ENCODE measurements at regions not wholly inside any gene's neighbourhood (a gene's known extent, or its start where the extent isn't known, plus 50 kb on each side); places are given as distances from the start of the nearest gene placed in this dataset.
"Not testable (repeated sequence)": the region's sequence is repeated elsewhere in the genome, so short reads cannot be mapped to it uniquely, and the experiment has no call there.

DNA sequence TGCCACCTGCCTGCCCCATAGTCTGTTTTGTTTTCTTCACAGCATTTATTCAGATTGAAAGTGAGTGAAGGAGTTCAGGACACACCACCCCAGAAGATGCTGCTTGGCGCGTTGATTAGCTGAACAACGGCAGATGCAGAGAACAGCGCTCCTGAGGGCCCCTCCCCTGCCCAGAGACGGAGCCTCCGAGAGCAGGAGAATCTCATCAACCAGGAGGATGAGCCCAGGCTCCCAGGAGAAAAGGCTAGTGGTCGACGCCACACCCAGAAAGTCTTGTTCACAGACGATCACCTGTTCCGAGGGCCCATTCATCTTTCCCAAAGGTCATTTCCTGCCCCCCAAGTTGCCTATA, 180.4 kb upstream of the PPP1R26 start:
- no peak for DNase-seq

- no peak for DNase-seq
Measured at GRCh38 chr9:135299651-135300345, 179.8 kb upstream of the PPP1R26 start.

- DNase-seq, result no peak
Measured at GRCh38 chr9:135300346-135301141, 179.0 kb upstream of the PPP1R26 start.

DNA sequence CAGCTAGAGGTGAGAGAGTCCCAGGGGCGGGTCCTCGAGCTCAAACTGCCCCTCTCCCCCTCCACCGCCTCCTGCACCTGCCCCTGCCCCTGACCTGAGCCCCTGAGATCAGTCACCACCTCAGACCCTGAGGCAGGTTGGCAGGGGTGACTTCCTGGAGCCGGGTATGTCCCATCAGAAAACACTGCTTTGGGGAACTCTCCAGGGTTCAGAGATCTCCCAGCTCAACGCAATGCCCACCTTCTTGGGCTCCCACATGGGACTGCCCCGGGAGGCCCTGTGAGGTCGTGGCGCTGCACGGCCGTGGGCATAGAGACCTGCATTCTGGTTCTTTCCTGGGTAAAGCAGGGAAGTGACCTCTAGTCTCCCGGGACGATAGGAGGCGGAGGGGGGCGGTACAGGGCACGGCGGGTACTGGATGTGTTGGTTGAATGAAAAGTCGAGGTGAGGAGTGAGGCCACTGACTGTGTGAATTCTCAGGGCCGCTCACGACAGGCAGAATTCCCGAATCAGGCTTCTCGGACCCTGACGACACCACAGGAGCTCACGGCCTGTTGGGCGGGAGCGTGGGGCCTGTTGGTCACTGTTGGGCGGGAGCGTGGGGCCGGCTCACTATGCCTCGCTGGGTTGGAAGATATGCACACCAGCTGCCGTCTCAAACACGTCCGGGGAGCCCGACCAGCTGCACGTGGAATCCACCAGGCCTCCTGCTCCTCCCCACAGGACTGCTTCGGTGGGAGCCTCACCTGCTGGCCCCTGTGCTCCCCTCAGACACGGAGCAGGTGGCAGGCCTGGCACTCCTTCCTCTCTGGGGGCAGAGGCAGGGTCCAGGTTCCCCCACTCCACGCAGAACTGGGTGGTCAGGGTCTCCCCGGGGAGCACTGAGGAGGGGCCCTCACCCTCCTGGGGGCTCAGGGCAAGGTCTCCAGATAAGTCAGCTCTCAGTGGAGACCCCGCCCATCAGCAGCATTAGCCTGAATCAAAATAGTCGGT, 178.0 kb upstream of the PPP1R26 start:
- DNase-seq, result no peak

GRCh38 chr9:135302329-135303279, 177.0 kb upstream of the PPP1R26 start:
- DNase-seq, result no peak

GRCh38 chr9:135303280-135303647, 176.3 kb upstream of the PPP1R26 start:
- DNase-seq, result no peak

- no peak for DNase-seq
Measured at GRCh38 chr9:135303865-135304499, 175.6 kb upstream of the PPP1R26 start.

GRCh38 chr9:135304886-135305285, 174.7 kb upstream of the PPP1R26 start:
- no peak for DNase-seq

- no peak for DNase-seq
Measured at GRCh38 chr9:135305546-135306180, 173.9 kb upstream of the PPP1R26 start.

- DNase-seq, result no peak
Measured at GRCh38 chr9:135306699-135307098, 172.9 kb upstream of the PPP1R26 start.

- no peak for DNase-seq
Measured at GRCh38 chr9:135307300-135307699, 172.3 kb upstream of the PPP1R26 start.

GRCh38 chr9:135307919-135308318, 171.7 kb upstream of the PPP1R26 start:
- DNase-seq, result not testable (repeated sequence)

- DNase-seq, result no peak
Measured at GRCh38 chr9:135308821-135309762, 170.5 kb upstream of the PPP1R26 start.

DNA sequence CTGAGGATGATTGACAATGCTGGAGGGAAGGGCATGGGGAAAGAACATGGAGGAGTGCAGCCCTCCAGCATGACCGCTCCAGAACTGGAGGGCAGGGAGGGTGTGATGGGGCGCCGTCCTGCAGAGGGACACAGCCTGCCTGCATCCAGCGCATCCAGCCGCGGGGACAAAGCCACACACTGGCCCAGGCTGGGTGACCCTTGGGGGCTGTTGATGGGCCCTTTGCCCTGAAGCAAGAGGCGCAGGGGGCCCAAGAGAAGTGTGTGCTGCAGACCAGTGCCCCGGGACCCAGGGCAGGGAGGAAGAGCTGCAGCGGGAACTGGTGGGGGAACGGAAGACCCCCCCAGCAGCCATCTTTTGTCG, 169.8 kb upstream of the PPP1R26 start:
- DNase-seq, result no peak

- no peak for DNase-seq
Measured at GRCh38 chr9:135310134-135310533, 169.4 kb upstream of the PPP1R26 start.

- DNase-seq, result no peak
Measured at GRCh38 chr9:135315572-135315971, 164.0 kb upstream of the PPP1R26 start.

- no peak for DNase-seq
Measured at GRCh38 chr9:135320331-135320730, 159.3 kb upstream of the PPP1R26 start.

DNA sequence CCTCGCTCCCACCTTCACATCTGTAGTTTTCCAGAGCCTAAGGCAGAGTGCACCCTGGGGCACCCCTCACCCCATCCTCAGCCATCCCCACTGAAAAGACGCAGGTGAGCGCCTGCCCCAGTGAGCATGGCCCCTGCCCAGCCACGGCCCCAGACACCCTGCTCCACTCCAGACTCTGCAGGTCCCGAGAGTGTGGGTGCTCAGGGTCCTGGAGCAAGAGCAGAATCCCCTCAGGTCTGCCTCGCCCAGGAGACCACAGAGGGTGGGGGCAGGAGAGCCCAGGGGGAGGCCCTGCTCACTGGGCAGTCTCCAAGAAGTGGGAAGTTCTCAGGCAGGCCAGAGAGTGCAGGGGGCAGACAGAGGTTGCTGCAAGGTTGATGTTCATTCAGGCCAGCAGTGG, 158.6 kb upstream of the PPP1R26 start:
- no peak for DNase-seq

DNA sequence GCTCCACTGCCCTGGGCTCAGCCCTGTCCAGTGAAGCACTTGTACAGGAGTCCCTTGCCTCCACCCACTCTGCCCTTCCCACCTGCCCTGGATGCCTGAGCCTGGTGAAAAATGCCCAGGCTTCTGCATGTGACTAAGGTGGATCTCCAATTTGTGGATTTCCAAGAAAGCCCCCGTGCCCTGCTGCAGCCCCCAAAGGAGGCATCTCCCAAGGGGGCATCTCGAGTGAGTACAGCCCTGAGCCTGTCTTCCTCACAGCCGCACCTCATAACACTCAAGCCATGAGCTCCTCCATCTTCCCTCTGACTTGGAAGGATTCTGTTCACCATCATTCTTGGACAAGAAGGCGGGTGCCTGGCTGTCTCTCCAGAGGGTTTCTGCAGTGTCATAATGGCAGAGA, 158.0 kb upstream of the PPP1R26 start:
- DNase-seq, result no peak

DNA sequence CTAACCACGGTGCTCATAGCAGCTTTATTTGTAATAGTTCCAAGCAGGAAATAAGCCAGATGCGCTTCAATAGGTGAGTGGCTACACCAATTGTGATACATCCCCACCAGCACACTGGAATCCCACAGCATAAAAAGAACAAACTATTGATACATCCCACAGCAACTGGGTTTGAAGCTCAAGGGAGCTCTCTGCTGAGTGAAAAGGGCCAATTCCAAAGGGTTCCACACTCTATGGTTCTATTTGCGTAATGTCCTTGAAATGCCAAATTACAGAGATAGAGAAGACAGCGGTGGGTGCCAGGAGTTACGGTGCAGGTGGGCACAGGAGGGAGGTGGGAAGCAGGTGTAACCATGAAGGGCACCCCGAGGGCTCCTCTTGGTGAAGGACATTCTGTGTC, 155.3 kb upstream of the PPP1R26 start:
- DNase-seq, result no peak
